Astrocyte (in vitro differentiated cells and primary cell): ENCODE measurements at regions not wholly inside any gene's neighbourhood (a gene's known extent, or its start where the extent isn't known, plus 50 kb on each side); places are given as distances from the start of the nearest gene placed in this dataset.

Experiments
- DNase-seq: peaks from one replicate; pipeline ENCODE4 v3.0.0-alpha.2; 2010; ENCODE audit warnings: low read depth
- FAIRE-seq: peaks from 2 replicates; lab custom pipeline; 2011; peaks lifted over from hg19 to GRCh38; lab: Jason Lieb, UNC
- H2AFZ ChIP-seq: 2 replicates; pipeline ENCODE4 v1.6.0; 2012; ENCODE audit warnings: low read depth, low read length, inconsistent platforms
- H3K27ac ChIP-seq: 2 replicates; pipeline ENCODE4 v1.5.1; 2011; ENCODE audit warnings: low read depth, low read length, inconsistent platforms
- H3K27me3 ChIP-seq: 2 replicates; pipeline ENCODE4 v1.6.0; 2011; ENCODE audit warnings: low read length, inconsistent platforms; ENCODE audit not compliant: insufficient read depth
- H3K36me3 ChIP-seq: 2 replicates; pipeline ENCODE4 v1.5.1; 2011; ENCODE audit warnings: low read length, inconsistent platforms; ENCODE audit not compliant: insufficient read depth
- H3K4me1 ChIP-seq: 2 replicates; pipeline ENCODE4 v1.5.1; 2011; ENCODE audit warnings: low read length, inconsistent platforms; ENCODE audit not compliant: insufficient read depth
- H3K4me2 ChIP-seq: 2 replicates; pipeline ENCODE4 v1.6.0; 2012; ENCODE audit warnings: low read length, inconsistent platforms
- H3K4me3 ChIP-seq: 2 replicates; pipeline ENCODE4 v1.5.1; 2011; ENCODE audit warnings: low read depth, mild to moderate bottlenecking, low read length, inconsistent platforms; ENCODE audit not compliant: insufficient read depth
- H3K79me2 ChIP-seq: 2 replicates; pipeline ENCODE4 v1.6.0; 2012; ENCODE audit warnings: mild to moderate bottlenecking, low read length, inconsistent platforms; ENCODE audit not compliant: insufficient read depth
- H3K9ac ChIP-seq: 2 replicates; pipeline ENCODE4 v1.6.0; 2012; ENCODE audit warnings: mild to moderate bottlenecking, low read length, inconsistent platforms
- H3K9me3 ChIP-seq: 2 replicates; pipeline ENCODE4 v1.5.1; 2012; ENCODE audit warnings: low read depth, mild to moderate bottlenecking, low read length, inconsistent platforms; ENCODE audit not compliant: insufficient read depth
- H4K20me1 ChIP-seq: 2 replicates; pipeline ENCODE4 v1.6.0; 2012; ENCODE audit warnings: low read length, inconsistent platforms; ENCODE audit not compliant: insufficient read depth
- H3K27ac Mint-ChIP-seq: one replicate; pipeline ENCODE4 v1.8.0; 2021; ENCODE audit warnings: mild to moderate bottlenecking, mixed read lengths; ENCODE audit not compliant: unreplicated experiment
- H3K27me3 Mint-ChIP-seq: one replicate; pipeline ENCODE4 v1.8.0; 2021; ENCODE audit warnings: low read depth, mixed read lengths; ENCODE audit not compliant: unreplicated experiment
- H3K36me3 Mint-ChIP-seq: one replicate; pipeline ENCODE4 v1.8.0; 2021; ENCODE audit warnings: low read depth, mixed read lengths; ENCODE audit not compliant: unreplicated experiment
- H3K4me1 Mint-ChIP-seq: one replicate; pipeline ENCODE4 v1.8.0; 2021; ENCODE audit warnings: low read depth, mixed read lengths; ENCODE audit not compliant: unreplicated experiment
- H3K4me3 Mint-ChIP-seq: one replicate; pipeline ENCODE4 v1.8.0; 2021; ENCODE audit warnings: mild to moderate bottlenecking, moderate library complexity, mixed read lengths; ENCODE audit not compliant: unreplicated experiment
- H3K9me3 Mint-ChIP-seq: one replicate; pipeline ENCODE4 v1.8.0; 2021; ENCODE audit warnings: mild to moderate bottlenecking, mixed read lengths; ENCODE audit not compliant: unreplicated experiment
- CTCF ChIP-seq: IDR thresholded peaks from 2 replicates; pipeline ENCODE4 v1.5.1; 2011; ENCODE audit warnings: low read depth, mild to moderate bottlenecking, inconsistent platforms, low read length, moderate library complexity; ENCODE audit not compliant: insufficient read depth
- EZH2 ChIP-seq: IDR thresholded peaks from 2 replicates; pipeline ENCODE4 v1.6.1; 2012; ENCODE audit warnings: mild to moderate bottlenecking, low read length, inconsistent platforms; ENCODE audit not compliant: insufficient read depth

GRCh38 chr4:136355970-136356369 lies 1176.3 kb downstream of the PCDH18 start:
- Mint-ChIP-seq H3K36me3 (no peaks in the 10 kb centered on the region), H3K27me3 (no peaks in the 10 kb centered on the region), H3K27ac (no peak overlapping the region), H3K4me1 (no peaks in the 10 kb centered on the region), H3K4me3 (no peak overlapping the region), H3K9me3 (no peaks in the 10 kb centered on the region)
- no peaks in the 10 kb centered on the region for H3K36me3 ChIP-seq
- DNase-seq: no peak
- H3K4me3 ChIP-seq: no peak overlapping the region
- H4K20me1 ChIP-seq: no peaks in the 10 kb centered on the region
- H3K9ac ChIP-seq: no peak overlapping the region
- no peaks in the 10 kb centered on the region for H3K79me2 ChIP-seq
- no peaks in the 10 kb centered on the region for H3K9me3 ChIP-seq
- no peak overlapping the region for H2AFZ ChIP-seq
- no peak overlapping the region for H3K4me2 ChIP-seq
- H3K27ac ChIP-seq: no peak overlapping the region
- TF ChIP-seq EZH2: no peak
- TF ChIP-seq CTCF: no peak
- no peaks in the 10 kb centered on the region for H3K4me1 ChIP-seq
- H3K27me3 ChIP-seq: no peaks in the 10 kb centered on the region
- FAIRE-seq: no peak

- H3K27me3 ChIP-seq: no peaks in the 10 kb centered on the region
- no peak for TF ChIP-seq EZH2
- no peak for TF ChIP-seq CTCF
- Mint-ChIP-seq H3K4me1 (no peaks in the 10 kb centered on the region), H3K36me3 (no peaks in the 10 kb centered on the region), H3K27ac (no peak overlapping the region), H3K9me3 (peaks cover 6% of the 10 kb centered on the region), H3K4me3 (no peak overlapping the region), H3K27me3 (no peaks in the 10 kb centered on the region)
- FAIRE-seq (no peak), DNase-seq (peak; percentile 52)
- no peaks in the 10 kb centered on the region for H4K20me1 ChIP-seq
- H2AFZ ChIP-seq: no peak overlapping the region
- no peaks in the 10 kb centered on the region for H3K36me3 ChIP-seq
- H3K4me1 ChIP-seq: no peaks in the 10 kb centered on the region
- H3K27ac ChIP-seq: no peak overlapping the region
- no peak overlapping the region for H3K9ac ChIP-seq
- H3K4me3 ChIP-seq: no peak overlapping the region
- H3K9me3 ChIP-seq: no peaks in the 10 kb centered on the region
- H3K4me2 ChIP-seq: no peak overlapping the region
- no peaks in the 10 kb centered on the region for H3K79me2 ChIP-seq
Observed at GRCh38 chr4:136343340-136343739, 1189.0 kb downstream of the PCDH18 start.

GRCh38 chr4:136342666-136343065 lies 1189.6 kb downstream of the PCDH18 start:
- Histone ChIP-seq H3K9me3 (no peaks in the 10 kb centered on the region), H3K36me3 (no peaks in the 10 kb centered on the region), H3K4me3 (no peak overlapping the region), H3K4me1 (no peaks in the 10 kb centered on the region), H3K9ac (no peak overlapping the region), H3K4me2 (no peak overlapping the region), H3K79me2 (no peaks in the 10 kb centered on the region), H2AFZ (no peak overlapping the region), H4K20me1 (no peaks in the 10 kb centered on the region), H3K27ac (no peak overlapping the region), H3K27me3 (no peaks in the 10 kb centered on the region)
- DNase-seq (peak; percentile 15), FAIRE-seq (no peak)
- TF ChIP-seq CTCF: no peak
- no peak for TF ChIP-seq EZH2
- H3K4me3 Mint-ChIP-seq: no peak overlapping the region
- no peaks in the 10 kb centered on the region for H3K36me3 Mint-ChIP-seq
- H3K9me3 Mint-ChIP-seq: peaks cover 6% of the 10 kb centered on the region
- H3K27ac Mint-ChIP-seq: no peak overlapping the region
- no peaks in the 10 kb centered on the region for H3K27me3 Mint-ChIP-seq
- H3K4me1 Mint-ChIP-seq: no peaks in the 10 kb centered on the region
